Sigmoid colon (tissue), 6 donors: ENCODE measurements at regions not wholly inside any gene's neighbourhood (a gene's known extent, or its start where the extent isn't known, plus 50 kb on each side); places are given as distances from the start of the nearest gene placed in this dataset.
"Not testable (repeated sequence)": the region's sequence is repeated elsewhere in the genome, so short reads cannot be mapped to it uniquely, and the experiment has no call there.

ENCODE experiments used
- DNase-seq: peaks from one replicate; pipeline ENCODE4 v3.0.0-alpha.2; 2019
- H3K27ac ChIP-seq, 4 donors: fragments of 200-600 bp; sonication (generic); one replicate each; pipeline ENCODE4 v1.5.1; 2016 to 2019; ENCODE audit warnings: mild to moderate bottlenecking in 1 of 4
- H3K27me3 ChIP-seq, 3 donors: fragments of 200-600 bp; sonication (generic); one replicate each; pipeline ENCODE4 v1.5.1; 2019; ENCODE audit warnings: mild to moderate bottlenecking in 1 of 3
- H3K36me3 ChIP-seq, 4 donors: fragments of 200-600 bp; sonication (generic); one replicate each; pipeline ENCODE4 v1.5.1; 2016 to 2019
- H3K4me1 ChIP-seq, 4 donors: fragments of 200-600 bp; sonication (generic); one replicate each; pipeline ENCODE4 v1.5.1; 2017 to 2019
- H3K4me3 ChIP-seq, 4 donors: fragments of 200-600 bp; sonication (generic); one replicate each; pipeline ENCODE4 v1.5.1; 2017 to 2019; ENCODE audit warnings: mild to moderate bottlenecking in 2 of 4, moderate library complexity in 1 of 4
- H3K9me3 ChIP-seq, 4 donors: fragments of 200-600 bp in 3 of 4; sonication (generic) in 3 of 4; one replicate each; pipeline versions ENCODE4 v1.5.1 to v1.6.1; 2013 to 2019
- EP300 ChIP-seq, 4 donors: sonication (generic); formaldehyde crosslinking; IDR thresholded peaks; one replicate each; pipeline ENCODE4 v1.6.1; 2017; ENCODE audit warnings: antibody characterized with exemption in 4 of 4
- POLR2A ChIP-seq, 2 donors: fragments of 450-650 bp; IDR thresholded peaks; one replicate each; pipeline ENCODE4 v1.6.1; 2016; ENCODE audit warnings: antibody characterized with exemption in 2 of 2, mild to moderate bottlenecking in 2 of 2, moderate library complexity in 2 of 2
- POLR2AphosphoS5 ChIP-seq, 4 donors: sonication (generic); formaldehyde crosslinking; IDR thresholded peaks; one replicate each; pipeline ENCODE4 v1.6.1; 2017; ENCODE audit warnings: antibody characterized with exemption in 4 of 4
- WGBS, 2 donors: extraction: QIAGEN DNeasy Blood & Tissue Kit; methylation state at CpG; one replicate each; pipeline ENCODE4 v1.1.7; 2013; 5-methylcytosine and 5-hydroxymethylcytosine counted together
- intact Hi-C: fragments of 100-400 bp; cut with DNase I; formaldehyde crosslinking; loops from one replicate; pipeline ENCODE4 v1.15.1; 2023
- TF ChIP-seq, protein P1 (sequence below), 4 experiments: fragments of 450-650 bp in 3 of 4; fragments of 200-600 bp in 1 of 4; IDR thresholded peaks; one replicate each; pipeline ENCODE4 v1.5.1; 2016 to 2019; ENCODE audit warnings: antibody characterized with exemption in 4 of 4, mild to moderate bottlenecking in 3 of 4, moderate library complexity in 2 of 4
- donor health status: healthy with polysubstance abuse.
- donor health status: healthy.

DNA sequence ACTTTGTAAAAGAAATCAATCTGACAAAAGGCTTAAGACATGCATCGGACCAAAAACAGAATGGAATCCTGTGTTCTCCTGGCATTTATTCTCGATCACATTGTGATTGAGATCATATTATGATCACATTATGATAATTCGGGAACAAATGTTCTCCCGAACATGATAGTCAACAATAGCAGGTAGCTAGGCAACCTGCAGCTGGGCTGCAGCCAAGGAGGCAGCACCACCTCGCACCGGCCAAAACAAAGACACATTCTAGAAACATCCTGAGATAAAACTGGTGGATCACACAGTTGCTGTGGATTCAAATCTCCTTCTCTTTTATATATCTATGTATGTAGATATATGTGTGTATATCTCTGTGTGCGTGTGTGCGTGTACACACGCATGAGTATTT, 480.6 kb upstream of the CYLC2 start:
- WGBS, 2 donors: 77 to 88% methylated on average over 9 of the region's 9 CpGs
- no peak overlapping the region for H3K4me3 ChIP-seq
- intact Hi-C loops: no loop called here

DNA sequence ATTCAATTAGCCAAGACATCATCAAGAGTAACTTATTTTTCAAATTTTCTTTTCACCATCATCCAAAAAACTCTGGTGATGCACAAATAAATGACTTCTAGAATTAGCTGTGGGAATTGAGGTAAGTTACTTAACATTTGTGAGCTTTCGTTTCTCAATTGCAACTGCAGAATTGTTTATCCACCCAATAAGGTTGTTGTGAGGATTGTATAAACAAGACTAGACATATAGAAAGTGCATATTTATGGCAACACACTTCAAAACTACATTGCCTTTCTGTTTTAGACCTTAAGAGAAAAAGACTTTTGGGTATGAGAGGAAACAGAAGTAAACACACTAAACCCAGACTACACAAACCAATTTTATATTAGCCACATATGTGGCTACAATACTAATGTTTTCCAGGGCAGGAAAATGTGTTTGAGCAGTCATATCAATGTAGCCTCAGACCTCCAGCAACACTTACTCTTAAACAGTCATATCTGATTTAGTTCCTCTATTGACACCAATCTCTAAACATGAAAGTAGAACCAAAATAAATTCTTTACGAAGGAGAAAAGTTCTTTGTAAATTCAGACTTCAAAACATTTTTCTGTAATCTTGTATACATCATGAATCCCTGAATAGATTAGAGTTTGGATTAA, 488.0 kb upstream of the CYLC2 start:
- no peaks in the 10 kb centered on the region for H3K27me3 ChIP-seq
- no peaks in the 10 kb centered on the region for H3K36me3 ChIP-seq
- no peak for DNase-seq
- TF ChIP-seq POLR2AphosphoS5 (IDR thresholded peaks at IDR 0.05): no peak
- TF ChIP-seq, protein P1, sequence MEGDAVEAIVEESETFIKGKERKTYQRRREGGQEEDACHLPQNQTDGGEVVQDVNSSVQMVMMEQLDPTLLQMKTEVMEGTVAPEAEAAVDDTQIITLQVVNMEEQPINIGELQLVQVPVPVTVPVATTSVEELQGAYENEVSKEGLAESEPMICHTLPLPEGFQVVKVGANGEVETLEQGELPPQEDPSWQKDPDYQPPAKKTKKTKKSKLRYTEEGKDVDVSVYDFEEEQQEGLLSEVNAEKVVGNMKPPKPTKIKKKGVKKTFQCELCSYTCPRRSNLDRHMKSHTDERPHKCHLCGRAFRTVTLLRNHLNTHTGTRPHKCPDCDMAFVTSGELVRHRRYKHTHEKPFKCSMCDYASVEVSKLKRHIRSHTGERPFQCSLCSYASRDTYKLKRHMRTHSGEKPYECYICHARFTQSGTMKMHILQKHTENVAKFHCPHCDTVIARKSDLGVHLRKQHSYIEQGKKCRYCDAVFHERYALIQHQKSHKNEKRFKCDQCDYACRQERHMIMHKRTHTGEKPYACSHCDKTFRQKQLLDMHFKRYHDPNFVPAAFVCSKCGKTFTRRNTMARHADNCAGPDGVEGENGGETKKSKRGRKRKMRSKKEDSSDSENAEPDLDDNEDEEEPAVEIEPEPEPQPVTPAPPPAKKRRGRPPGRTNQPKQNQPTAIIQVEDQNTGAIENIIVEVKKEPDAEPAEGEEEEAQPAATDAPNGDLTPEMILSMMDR (IDR thresholded peaks at IDR 0.05): no peak
- no peak for TF ChIP-seq EP300 (IDR thresholded peaks at IDR 0.05)
- TF ChIP-seq POLR2A (IDR thresholded peaks at IDR 0.05): no peak
- 63 to 65% methylated on average over 2 of the region's 2 CpGs for WGBS, 2 donors
- intact Hi-C loops: no loop called here
- H3K27ac ChIP-seq: no peak overlapping the region
- no peaks in the 10 kb centered on the region for H3K9me3 ChIP-seq
- H3K4me1 ChIP-seq: no peaks in the 10 kb centered on the region
- no peak overlapping the region for H3K4me3 ChIP-seq

More for the DNA sequence above, 480.6 kb upstream of the CYLC2 start:
- no peak for DNase-seq
- no peaks in the 10 kb centered on the region for H3K4me1 ChIP-seq
- H3K9me3 ChIP-seq: no peaks in the 10 kb centered on the region
- no peaks in the 10 kb centered on the region for H3K36me3 ChIP-seq
- TF ChIP-seq POLR2AphosphoS5 (IDR thresholded peaks at IDR 0.05): no peak
- TF ChIP-seq, protein P1 (IDR thresholded peaks at IDR 0.05): no peak
- no peak for TF ChIP-seq POLR2A (IDR thresholded peaks at IDR 0.05)
- TF ChIP-seq EP300 (IDR thresholded peaks at IDR 0.05): no peak
- no peaks in the 10 kb centered on the region for H3K27me3 ChIP-seq
- no peak overlapping the region for H3K27ac ChIP-seq

DNA sequence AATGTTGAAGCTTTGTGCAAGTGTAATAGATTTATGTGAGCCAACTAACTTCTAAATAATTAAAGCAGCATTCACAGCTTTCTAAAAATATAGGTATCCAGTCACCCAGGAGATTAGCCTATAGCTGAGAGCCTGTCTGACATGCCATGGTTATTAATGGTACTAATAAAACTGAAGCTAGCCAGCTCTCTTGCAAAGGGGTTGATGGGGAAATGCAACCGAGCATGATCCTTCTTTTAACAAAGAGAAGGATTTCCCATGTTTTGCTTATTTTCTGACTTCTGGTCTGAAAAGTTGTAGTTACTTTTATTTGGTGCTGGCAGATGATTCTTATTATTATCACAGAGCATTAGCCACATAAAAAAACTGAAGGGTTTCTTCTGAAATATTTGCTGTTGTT, 488.7 kb upstream of the CYLC2 start:
- WGBS, 2 donors: 47 to 49% methylated on average over 1 of the region's 1 CpG
- no peak for DNase-seq
- no peaks in the 10 kb centered on the region for H3K36me3 ChIP-seq
- H3K4me1 ChIP-seq: no peaks in the 10 kb centered on the region
- intact Hi-C loops: no loop called here
- H3K4me3 ChIP-seq: no peak overlapping the region
- no peak for TF ChIP-seq POLR2A (IDR thresholded peaks at IDR 0.05)
- TF ChIP-seq POLR2AphosphoS5 (IDR thresholded peaks at IDR 0.05): no peak
- TF ChIP-seq EP300 (IDR thresholded peaks at IDR 0.05): no peak
- TF ChIP-seq, protein P1 (IDR thresholded peaks at IDR 0.05): no peak
- no peak overlapping the region for H3K27ac ChIP-seq
- H3K27me3 ChIP-seq: no peaks in the 10 kb centered on the region
- H3K9me3 ChIP-seq: no peaks in the 10 kb centered on the region

DNA sequence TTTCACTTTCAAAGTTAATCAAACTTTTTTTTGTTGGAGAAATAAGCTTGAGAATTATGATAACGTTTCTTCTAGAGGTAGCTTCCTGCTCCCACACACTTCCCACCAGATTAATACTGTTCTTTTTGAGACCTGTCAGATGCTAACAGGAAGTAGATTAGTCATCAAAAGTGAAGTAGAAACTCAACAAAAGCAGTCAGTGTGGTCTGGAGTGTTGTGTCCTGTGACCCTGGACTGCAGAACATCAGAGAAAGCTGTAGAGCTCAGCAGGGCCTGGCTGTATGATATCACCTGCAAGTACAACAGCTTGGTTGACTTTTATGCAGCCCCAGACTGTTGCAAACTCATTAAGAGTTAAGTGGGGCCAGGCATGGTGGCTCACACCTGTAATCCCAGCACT, 495.7 kb upstream of the CYLC2 start:
- H3K36me3 ChIP-seq: no peaks in the 10 kb centered on the region
- WGBS, 2 donors: 36 to 67% methylated on average over 1 of the region's 1 CpG
- no peak overlapping the region for H3K4me3 ChIP-seq
- no peak for TF ChIP-seq EP300 (IDR thresholded peaks at IDR 0.05)
- no peak for TF ChIP-seq POLR2A (IDR thresholded peaks at IDR 0.05)
- no peak for TF ChIP-seq POLR2AphosphoS5 (IDR thresholded peaks at IDR 0.05)
- TF ChIP-seq, protein P1 (IDR thresholded peaks at IDR 0.05): no peak
- H3K27me3 ChIP-seq: no peaks in the 10 kb centered on the region
- intact Hi-C loops: no loop called here
- no peak overlapping the region for H3K27ac ChIP-seq
- DNase-seq: no peak
- H3K9me3 ChIP-seq: no peaks in the 10 kb centered on the region
- H3K4me1 ChIP-seq: no peaks in the 10 kb centered on the region

DNA sequence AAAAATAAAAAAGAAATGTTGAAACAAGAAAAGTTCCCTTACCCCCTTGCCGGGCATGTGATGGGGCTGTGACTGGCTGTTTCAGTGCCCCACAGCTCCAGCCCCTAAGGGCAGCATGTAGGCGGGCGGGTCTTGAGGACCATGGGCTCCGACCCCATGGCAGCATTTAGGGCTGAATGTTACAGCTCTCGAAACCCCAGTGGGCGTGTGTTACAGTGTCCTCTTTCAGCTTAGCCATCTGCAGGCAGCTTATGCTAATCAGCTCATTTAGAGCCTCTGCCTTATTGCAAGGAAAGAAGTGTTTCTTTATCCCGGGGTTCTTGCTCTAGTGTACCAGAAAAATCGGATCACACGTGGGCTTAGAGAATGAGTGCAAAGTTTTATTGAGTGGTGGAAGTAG, 497.4 kb upstream of the CYLC2 start:
- intact Hi-C loops: no loop called here
- no peaks in the 10 kb centered on the region for H3K9me3 ChIP-seq
- WGBS, 2 donors: 83 to 91% methylated on average over 9 of the region's 9 CpGs

DNA sequence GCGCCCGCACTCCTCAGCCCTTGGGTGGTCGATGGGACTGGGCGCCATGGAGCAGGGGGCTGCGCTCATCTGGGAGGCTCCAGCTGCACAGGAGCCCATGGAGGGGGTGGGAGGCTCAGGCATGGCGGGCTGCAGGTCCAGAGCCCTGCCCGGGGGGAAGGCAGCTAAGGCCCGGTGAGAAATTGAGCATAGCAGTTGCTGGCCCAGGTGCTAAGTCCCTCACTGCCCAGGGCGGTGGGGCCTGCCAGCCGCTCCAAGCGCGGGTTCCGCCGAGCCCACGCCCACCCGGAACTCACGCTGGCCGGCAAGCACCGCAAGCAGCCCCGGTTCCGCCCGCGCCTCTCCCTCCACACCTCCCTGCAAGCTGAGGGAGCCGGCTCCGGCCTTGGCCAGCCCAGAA, 508.2 kb upstream of the CYLC2 start:
- H3K9me3 ChIP-seq, intact Hi-C loops, H3K36me3 ChIP-seq, DNase-seq, H3K27ac ChIP-seq, H3K27me3 ChIP-seq, H3K4me3 ChIP-seq, H3K4me1 ChIP-seq: not testable (repeated sequence)
- WGBS, 2 donors: 96 to 97% methylated on average over 25 of the region's 25 CpGs

More for the DNA sequence above, 497.4 kb upstream of the CYLC2 start:
- Histone ChIP-seq H3K27me3 (no peaks in the 10 kb centered on the region), H3K36me3 (no peaks in the 10 kb centered on the region), H3K4me3 (no peak overlapping the region), H3K4me1 (no peaks in the 10 kb centered on the region), H3K27ac (no peak overlapping the region)
- DNase-seq: no peak
- TF ChIP-seq POLR2AphosphoS5 (IDR thresholded peaks at IDR 0.05): no peak
- TF ChIP-seq, protein P1 (IDR thresholded peaks at IDR 0.05): no peak
- no peak for TF ChIP-seq EP300 (IDR thresholded peaks at IDR 0.05)
- no peak for TF ChIP-seq POLR2A (IDR thresholded peaks at IDR 0.05)
